K562 (cell line): ENCODE measurements at regions not wholly inside any gene's neighbourhood (a gene's known extent, or its start where the extent isn't known, plus 50 kb on each side); places are given as distances from the start of the nearest gene placed in this dataset.

Experiments used
- ARID2 ChIP-seq: fragments of 450-650 bp; IDR thresholded peaks from 2 replicates; pipeline ENCODE4 v1.6.1; 2017; ENCODE audit warnings: antibody characterized with exemption, mild to moderate bottlenecking
- BHLHE40 ChIP-seq: IDR thresholded peaks from 2 replicates; pipeline ENCODE4 v1.6.1; 2011; ENCODE audit warnings: low read length, improper control_type of control experiment
- CREB3 ChIP-seq: fragments of 450-650 bp; conservative IDR thresholded peaks from 2 replicates; pipeline ENCODE4 v1.6.1; 2016; ENCODE audit warnings: missing genetic modification characterization, low read depth, mild to moderate bottlenecking, missing compliant biosample characterization, moderate library complexity
- FOS ChIP-seq: IDR thresholded peaks from 3 replicates; pipeline ENCODE4 v1.6.1; 2011; ENCODE audit not compliant: insufficient read length; ENCODE audit errors: extremely low read depth
- HNRNPK ChIP-seq: fragments of 200-400 bp; formaldehyde crosslinking; IDR thresholded peaks from one replicate; pipeline ENCODE4 v1.6.1; 2018; ENCODE audit warnings: mild to moderate bottlenecking, low read depth, low read length; ENCODE audit not compliant: poor library complexity, severe bottlenecking
- MAZ ChIP-seq, 2 experiments: fragments of 450-650 bp in 1 of 2; sonication (generic) in 1 of 2; formaldehyde crosslinking; IDR thresholded peaks in 1 of 2; conservative IDR thresholded peaks in 1 of 2; 2 replicates each; pipeline versions ENCODE4 v1.4.0 to v1.5.0; 2020; ENCODE audit warnings: mild to moderate bottlenecking in 1 of 2, missing genetic modification reagents in 1 of 2
- NFIC ChIP-seq: fragments of 450-650 bp; IDR thresholded peaks from 2 replicates; pipeline ENCODE4 v1.6.1; 2017; ENCODE audit warnings: mild to moderate bottlenecking, inconsistent platforms
- TEAD4 ChIP-seq, 2 experiments: sonication (generic) in 1 of 2; formaldehyde crosslinking in 1 of 2; IDR thresholded peaks; 2 replicates each; pipeline versions ENCODE4 v1.6.1 to v1.8.0; 2012 to 2022; ENCODE audit warnings: borderline replicate concordance in 1 of 2, inconsistent platforms in 1 of 2, low read length in 1 of 2, mild to moderate bottlenecking in 1 of 2, missing genetic modification reagents in 1 of 2
- TFE3 ChIP-seq: fragments of 450-650 bp; formaldehyde crosslinking; IDR thresholded peaks from 2 replicates; pipeline ENCODE4 v1.4.0; 2020; ENCODE audit warnings: mild to moderate bottlenecking, mixed read lengths
- YBX1 ChIP-seq: fragments of 450-650 bp; IDR thresholded peaks from 2 replicates; pipeline ENCODE4 v1.7.1; 2016; ENCODE audit warnings: mild to moderate bottlenecking
- ZNF316 ChIP-seq: fragments of 450-650 bp; IDR thresholded peaks from 2 replicates; pipeline ENCODE4 v1.6.1; 2016
- TF ChIP-seq, protein P1 (sequence below): fragments of 450-650 bp; IDR thresholded peaks from 2 replicates; pipeline ENCODE4 v1.6.1; 2016; ENCODE audit warnings: mild to moderate bottlenecking, moderate library complexity
- TF ChIP-seq, protein P2 (sequence below): sonication (generic); formaldehyde crosslinking; IDR thresholded peaks from 2 replicates; pipeline ENCODE4 v1.8.0; 2022; ENCODE audit warnings: mild to moderate bottlenecking, missing genetic modification reagents

- TF ChIP-seq TEAD4 (IDR thresholded peaks at IDR 0.05; ENCODE audit: low read length) (peak; percentile 58), TEAD4 (CRISPR knock-in tag; IDR thresholded peaks at IDR 0.05; ENCODE audit: borderline replicate concordance) (no peak), ZNF316 (no peak), NFIC (peak; percentile 61), TFE3 (CRISPR knock-in tag) (no peak), HNRNPK (no peak), CREB3 (no peak), MAZ (CRISPR knock-in tag; conservative IDR thresholded peaks at IDR 0.05 in 1 of 2, IDR thresholded peaks at IDR 0.05 in 1 of 2) (peak in 1 of 2 experiments; percentile 34; a peak in 2 of 4 replicates), YBX1 (no peak), FOS (no peak), ARID2 (peak; percentile 65; the same call in 1 of the 2 replicates), BHLHE40 (peak; percentile 41; the same call in 1 of the 2 replicates)
- TF ChIP-seq, protein P1, sequence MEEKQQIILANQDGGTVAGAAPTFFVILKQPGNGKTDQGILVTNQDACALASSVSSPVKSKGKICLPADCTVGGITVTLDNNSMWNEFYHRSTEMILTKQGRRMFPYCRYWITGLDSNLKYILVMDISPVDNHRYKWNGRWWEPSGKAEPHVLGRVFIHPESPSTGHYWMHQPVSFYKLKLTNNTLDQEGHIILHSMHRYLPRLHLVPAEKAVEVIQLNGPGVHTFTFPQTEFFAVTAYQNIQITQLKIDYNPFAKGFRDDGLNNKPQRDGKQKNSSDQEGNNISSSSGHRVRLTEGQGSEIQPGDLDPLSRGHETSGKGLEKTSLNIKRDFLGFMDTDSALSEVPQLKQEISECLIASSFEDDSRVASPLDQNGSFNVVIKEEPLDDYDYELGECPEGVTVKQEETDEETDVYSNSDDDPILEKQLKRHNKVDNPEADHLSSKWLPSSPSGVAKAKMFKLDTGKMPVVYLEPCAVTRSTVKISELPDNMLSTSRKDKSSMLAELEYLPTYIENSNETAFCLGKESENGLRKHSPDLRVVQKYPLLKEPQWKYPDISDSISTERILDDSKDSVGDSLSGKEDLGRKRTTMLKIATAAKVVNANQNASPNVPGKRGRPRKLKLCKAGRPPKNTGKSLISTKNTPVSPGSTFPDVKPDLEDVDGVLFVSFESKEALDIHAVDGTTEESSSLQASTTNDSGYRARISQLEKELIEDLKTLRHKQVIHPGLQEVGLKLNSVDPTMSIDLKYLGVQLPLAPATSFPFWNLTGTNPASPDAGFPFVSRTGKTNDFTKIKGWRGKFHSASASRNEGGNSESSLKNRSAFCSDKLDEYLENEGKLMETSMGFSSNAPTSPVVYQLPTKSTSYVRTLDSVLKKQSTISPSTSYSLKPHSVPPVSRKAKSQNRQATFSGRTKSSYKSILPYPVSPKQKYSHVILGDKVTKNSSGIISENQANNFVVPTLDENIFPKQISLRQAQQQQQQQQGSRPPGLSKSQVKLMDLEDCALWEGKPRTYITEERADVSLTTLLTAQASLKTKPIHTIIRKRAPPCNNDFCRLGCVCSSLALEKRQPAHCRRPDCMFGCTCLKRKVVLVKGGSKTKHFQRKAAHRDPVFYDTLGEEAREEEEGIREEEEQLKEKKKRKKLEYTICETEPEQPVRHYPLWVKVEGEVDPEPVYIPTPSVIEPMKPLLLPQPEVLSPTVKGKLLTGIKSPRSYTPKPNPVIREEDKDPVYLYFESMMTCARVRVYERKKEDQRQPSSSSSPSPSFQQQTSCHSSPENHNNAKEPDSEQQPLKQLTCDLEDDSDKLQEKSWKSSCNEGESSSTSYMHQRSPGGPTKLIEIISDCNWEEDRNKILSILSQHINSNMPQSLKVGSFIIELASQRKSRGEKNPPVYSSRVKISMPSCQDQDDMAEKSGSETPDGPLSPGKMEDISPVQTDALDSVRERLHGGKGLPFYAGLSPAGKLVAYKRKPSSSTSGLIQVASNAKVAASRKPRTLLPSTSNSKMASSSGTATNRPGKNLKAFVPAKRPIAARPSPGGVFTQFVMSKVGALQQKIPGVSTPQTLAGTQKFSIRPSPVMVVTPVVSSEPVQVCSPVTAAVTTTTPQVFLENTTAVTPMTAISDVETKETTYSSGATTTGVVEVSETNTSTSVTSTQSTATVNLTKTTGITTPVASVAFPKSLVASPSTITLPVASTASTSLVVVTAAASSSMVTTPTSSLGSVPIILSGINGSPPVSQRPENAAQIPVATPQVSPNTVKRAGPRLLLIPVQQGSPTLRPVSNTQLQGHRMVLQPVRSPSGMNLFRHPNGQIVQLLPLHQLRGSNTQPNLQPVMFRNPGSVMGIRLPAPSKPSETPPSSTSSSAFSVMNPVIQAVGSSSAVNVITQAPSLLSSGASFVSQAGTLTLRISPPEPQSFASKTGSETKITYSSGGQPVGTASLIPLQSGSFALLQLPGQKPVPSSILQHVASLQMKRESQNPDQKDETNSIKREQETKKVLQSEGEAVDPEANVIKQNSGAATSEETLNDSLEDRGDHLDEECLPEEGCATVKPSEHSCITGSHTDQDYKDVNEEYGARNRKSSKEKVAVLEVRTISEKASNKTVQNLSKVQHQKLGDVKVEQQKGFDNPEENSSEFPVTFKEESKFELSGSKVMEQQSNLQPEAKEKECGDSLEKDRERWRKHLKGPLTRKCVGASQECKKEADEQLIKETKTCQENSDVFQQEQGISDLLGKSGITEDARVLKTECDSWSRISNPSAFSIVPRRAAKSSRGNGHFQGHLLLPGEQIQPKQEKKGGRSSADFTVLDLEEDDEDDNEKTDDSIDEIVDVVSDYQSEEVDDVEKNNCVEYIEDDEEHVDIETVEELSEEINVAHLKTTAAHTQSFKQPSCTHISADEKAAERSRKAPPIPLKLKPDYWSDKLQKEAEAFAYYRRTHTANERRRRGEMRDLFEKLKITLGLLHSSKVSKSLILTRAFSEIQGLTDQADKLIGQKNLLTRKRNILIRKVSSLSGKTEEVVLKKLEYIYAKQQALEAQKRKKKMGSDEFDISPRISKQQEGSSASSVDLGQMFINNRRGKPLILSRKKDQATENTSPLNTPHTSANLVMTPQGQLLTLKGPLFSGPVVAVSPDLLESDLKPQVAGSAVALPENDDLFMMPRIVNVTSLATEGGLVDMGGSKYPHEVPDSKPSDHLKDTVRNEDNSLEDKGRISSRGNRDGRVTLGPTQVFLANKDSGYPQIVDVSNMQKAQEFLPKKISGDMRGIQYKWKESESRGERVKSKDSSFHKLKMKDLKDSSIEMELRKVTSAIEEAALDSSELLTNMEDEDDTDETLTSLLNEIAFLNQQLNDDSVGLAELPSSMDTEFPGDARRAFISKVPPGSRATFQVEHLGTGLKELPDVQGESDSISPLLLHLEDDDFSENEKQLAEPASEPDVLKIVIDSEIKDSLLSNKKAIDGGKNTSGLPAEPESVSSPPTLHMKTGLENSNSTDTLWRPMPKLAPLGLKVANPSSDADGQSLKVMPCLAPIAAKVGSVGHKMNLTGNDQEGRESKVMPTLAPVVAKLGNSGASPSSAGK, result no peak
- TF ChIP-seq, protein P2, sequence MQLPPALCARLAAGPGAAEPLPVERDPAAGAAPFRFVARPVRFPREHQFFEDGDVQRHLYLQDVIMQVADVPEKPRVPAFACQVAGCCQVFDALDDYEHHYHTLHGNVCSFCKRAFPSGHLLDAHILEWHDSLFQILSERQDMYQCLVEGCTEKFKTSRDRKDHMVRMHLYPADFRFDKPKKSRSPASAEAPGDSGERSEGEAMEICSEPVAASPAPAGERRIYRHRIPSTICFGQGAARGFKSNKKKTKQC (CRISPR knock-in tag), result no peak
Observed at GRCh38 chr9:91036826-91037510, 235.3 kb downstream of the SYK start (continued).
